Heart right ventricle (tissue), 16 donors: ENCODE measurements at regions not wholly inside any gene's neighbourhood (a gene's known extent, or its start where the extent isn't known, plus 50 kb on each side); places are given as distances from the start of the nearest gene placed in this dataset.
A peak's percentile ranks its signal among the peaks of the same experiment; 100 is the strongest.
"Not testable (repeated sequence)": the region's sequence is repeated elsewhere in the genome, so short reads cannot be mapped to it uniquely, and the experiment has no call there.

Experiments used
- ATAC-seq, 8 donors: fragments of 200-7000 bp; cut with Tn5 transposase; one replicate each; pipeline ENCODE4 v1.9.1; 2020; ENCODE audit warnings: mild to moderate bottlenecking in 8 of 8, moderate library complexity in 8 of 8, moderate number of reproducible peaks in 1 of 8
- DNase-seq, 2 donors: peaks; one replicate each; pipeline ENCODE4 v3.0.0-alpha.2; 2020
- H3K27ac ChIP-seq, 10 donors: fragments of 200-600 bp; sonication (generic) in 2 of 10; one replicate each; pipeline versions ENCODE4 v1.5.0 to v1.8.0; 2020 to 2022; ENCODE audit warnings: mild to moderate bottlenecking in 3 of 10
- H3K27me3 ChIP-seq, 7 donors: fragments of 200-600 bp; one replicate each; pipeline ENCODE4 v1.8.0; 2021 to 2022; ENCODE audit warnings: mild to moderate bottlenecking in 2 of 7
- H3K36me3 ChIP-seq, 9 donors: fragments of 200-600 bp; sonication (generic) in 1 of 9; one replicate each; pipeline versions ENCODE4 v1.5.0 to v1.8.0; 2020 to 2022; ENCODE audit warnings: mild to moderate bottlenecking in 2 of 9
- H3K4me1 ChIP-seq, 9 donors: fragments of 200-600 bp; sonication (generic) in 1 of 9; one replicate each; pipeline versions ENCODE4 v1.5.0 to v1.8.0; 2020 to 2022; ENCODE audit warnings: mild to moderate bottlenecking in 4 of 9
- H3K4me3 ChIP-seq, 10 donors: fragments of 200-600 bp; sonication (generic) in 2 of 10; one replicate each; pipeline versions ENCODE4 v1.5.0 to v1.8.0; 2020 to 2022; ENCODE audit warnings: mild to moderate bottlenecking in 7 of 10, moderate library complexity in 2 of 10
- H3K9me3 ChIP-seq, 11 donors: fragments of 200-600 bp in 10 of 11; sonication (generic) in 2 of 11; one replicate each; pipeline versions ENCODE4 v1.5.0 to v1.8.0; 2013 to 2022; ENCODE audit warnings: mild to moderate bottlenecking in 2 of 11, control low read depth in 1 of 11, moderate library complexity in 1 of 11
- WGBS, 2 donors: extraction: QIAGEN DNeasy Blood & Tissue Kit; methylation state at CpG; one replicate each; pipeline ENCODE4 v1.1.7; 2013; ENCODE audit warnings: inconsistent platforms in 1 of 2; 5-methylcytosine and 5-hydroxymethylcytosine counted together
- intact Hi-C, 10 donors: fragments of 100-400 bp; cut with DNase I; formaldehyde crosslinking; loops; one replicate each; pipeline versions ENCODE4 v1.11.1 to v1.14.2; 2022
- TF ChIP-seq, protein P1 (sequence below), 9 donors: fragments of 200-600 bp; sonication (generic) in 2 of 9; IDR thresholded peaks; one replicate each; pipeline versions ENCODE4 v1.5.0 to v1.8.0; 2021 to 2022; ENCODE audit warnings: antibody characterized with exemption in 9 of 9, mild to moderate bottlenecking in 5 of 9, moderate library complexity in 1 of 9
- donor health status: Arrhythmogenic right ventricular cardiomyopathy.
- donor health status: ischemic (EF 13 %, LVEDD 7.1; RV severe dilation, severe dysfunction).
- donor health status: healthy with polysubstance abuse.
- donor health status: DM: no; HTN: yes; CAD: no.
- donor health status: DM: no; HTN: no; CAD: no.
- donor health status: ischemic (EF 25% LVEDD 6.9; RV normal size, moderate dysfunction).
- donor health status: ischemic (EF 25% LVEDD 5.7; RV mildly dilated, moderate dysfunction).
- donor health status: healthy.
- donor health status: DM: yes; HTN: yes; CAD: no.
- donor health status: Ischemic cardiomyopathy.
- donor health status: ischemic (EF 35%, LVEDD 5.7; RV mildly dilated, moderate dysfunction).
- donor health status: nonischemic (EF 11% LVEDD 7.7; RV severe dilation, severe dysfunction).
- donor health status: DM: yes; HTN: yes; CAD: no.
- donor health status: PGD.
- donor health status: ischemic (EF 29% LVEDD 5.4; RV normal size, mild dysfunction).
- donor health status: nonischemic (EF 23%, LVEDD 6.1; RV moderate dilation, normal function).

DNA sequence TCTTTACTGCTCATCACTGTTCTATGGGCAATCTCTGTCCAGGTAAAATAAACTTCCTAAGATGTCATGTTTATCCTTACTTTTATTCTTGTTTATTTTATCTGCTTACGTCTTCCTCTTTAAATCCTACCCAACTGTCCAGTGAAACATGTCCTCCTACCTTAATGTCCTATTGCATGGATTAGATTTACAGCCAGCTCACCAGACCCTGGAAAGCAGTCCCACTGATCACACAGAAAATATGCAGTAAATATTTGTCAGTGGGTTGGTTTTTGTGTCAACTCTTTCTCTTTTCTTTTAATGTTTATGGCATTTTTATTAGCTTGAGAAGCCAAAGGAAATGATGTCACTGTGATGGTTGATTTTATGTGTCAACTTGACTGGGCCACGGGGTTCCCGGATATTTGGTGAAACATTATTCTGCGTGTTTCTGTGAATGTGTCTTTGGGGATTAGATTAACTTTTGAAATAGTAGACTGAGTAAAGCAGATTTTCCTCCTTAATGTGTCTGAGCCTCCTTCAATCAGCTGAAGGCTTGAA, 258.3 kb downstream of the SRGAP2C start:
- Histone ChIP-seq H3K9me3 (peaks cover 0 to 17% (median 0%) of the 10 kb centered on the region in 11 donors), H3K27me3 (no peaks in the 10 kb centered on the region), H3K36me3 (no peaks in the 10 kb centered on the region), H3K4me3 (no peak overlapping the region), H3K27ac (no peak overlapping the region), H3K4me1 (peaks cover 0 to 10% (median 0%) of the 10 kb centered on the region in 9 donors)
- ATAC-seq (no peak), DNase-seq (no peak)
- intact Hi-C loops, result no loop called here
- TF ChIP-seq, protein P1, sequence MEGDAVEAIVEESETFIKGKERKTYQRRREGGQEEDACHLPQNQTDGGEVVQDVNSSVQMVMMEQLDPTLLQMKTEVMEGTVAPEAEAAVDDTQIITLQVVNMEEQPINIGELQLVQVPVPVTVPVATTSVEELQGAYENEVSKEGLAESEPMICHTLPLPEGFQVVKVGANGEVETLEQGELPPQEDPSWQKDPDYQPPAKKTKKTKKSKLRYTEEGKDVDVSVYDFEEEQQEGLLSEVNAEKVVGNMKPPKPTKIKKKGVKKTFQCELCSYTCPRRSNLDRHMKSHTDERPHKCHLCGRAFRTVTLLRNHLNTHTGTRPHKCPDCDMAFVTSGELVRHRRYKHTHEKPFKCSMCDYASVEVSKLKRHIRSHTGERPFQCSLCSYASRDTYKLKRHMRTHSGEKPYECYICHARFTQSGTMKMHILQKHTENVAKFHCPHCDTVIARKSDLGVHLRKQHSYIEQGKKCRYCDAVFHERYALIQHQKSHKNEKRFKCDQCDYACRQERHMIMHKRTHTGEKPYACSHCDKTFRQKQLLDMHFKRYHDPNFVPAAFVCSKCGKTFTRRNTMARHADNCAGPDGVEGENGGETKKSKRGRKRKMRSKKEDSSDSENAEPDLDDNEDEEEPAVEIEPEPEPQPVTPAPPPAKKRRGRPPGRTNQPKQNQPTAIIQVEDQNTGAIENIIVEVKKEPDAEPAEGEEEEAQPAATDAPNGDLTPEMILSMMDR (IDR thresholded peaks at IDR 0.05), result no peak
- 76 to 83% methylated on average over 4 of the region's 4 CpGs for WGBS, 2 donors

DNA sequence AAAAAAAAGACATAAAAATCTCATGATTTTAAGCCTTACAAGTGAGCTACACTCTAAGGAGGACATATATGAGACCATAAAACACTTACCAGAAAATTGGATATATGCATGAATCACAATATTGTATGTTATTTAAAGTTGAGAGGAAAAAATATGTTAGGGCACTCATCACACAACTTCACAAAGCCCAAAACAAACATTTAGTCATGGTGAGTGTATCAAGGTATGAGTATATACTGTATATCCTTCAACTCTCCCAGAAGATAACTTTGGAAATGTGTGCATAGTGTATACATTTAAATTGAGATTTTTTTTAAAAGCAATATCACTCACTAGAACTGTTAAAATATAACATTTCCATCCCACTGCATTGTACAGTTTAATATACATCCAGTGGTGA, 259.3 kb downstream of the SRGAP2C start:
- ATAC-seq (no peak), DNase-seq (no peak)
- Histone ChIP-seq H3K27ac (no peak overlapping the region), H3K4me3 (no peak overlapping the region), H3K36me3 (no peaks in the 10 kb centered on the region), H3K4me1 (peaks cover 0 to 10% (median 0%) of the 10 kb centered on the region in 9 donors), H3K9me3 (peaks cover 0 to 14% (median 0%) of the 10 kb centered on the region in 11 donors), H3K27me3 (no peaks in the 10 kb centered on the region)
- TF ChIP-seq, protein P1 (IDR thresholded peaks at IDR 0.05), result no peak
- intact Hi-C loops, result no loop called here

DNA sequence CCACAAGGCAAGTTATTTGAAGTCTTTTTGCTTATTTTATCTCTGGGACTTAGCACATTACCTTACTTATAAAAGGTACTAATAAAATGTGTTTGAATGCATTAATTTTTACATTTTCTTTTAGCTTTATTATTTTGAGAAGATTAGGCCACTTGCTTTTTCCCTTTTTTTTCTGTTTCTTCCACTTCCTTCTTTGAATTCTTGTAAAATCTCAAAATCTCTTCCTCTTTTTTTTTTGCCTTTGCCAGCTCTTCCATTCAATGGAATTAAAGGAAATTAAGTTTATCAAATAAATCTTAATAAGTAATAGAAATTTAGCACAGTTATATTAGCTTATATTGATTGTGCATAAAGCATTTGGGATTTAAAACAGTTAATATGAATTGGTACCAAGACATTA, 260.9 kb downstream of the SRGAP2C start:
- no peak for ATAC-seq
- no peak for DNase-seq
- peak overlapping the region in 1 of 10 donors; percentile 54 for H3K27ac ChIP-seq

DNA sequence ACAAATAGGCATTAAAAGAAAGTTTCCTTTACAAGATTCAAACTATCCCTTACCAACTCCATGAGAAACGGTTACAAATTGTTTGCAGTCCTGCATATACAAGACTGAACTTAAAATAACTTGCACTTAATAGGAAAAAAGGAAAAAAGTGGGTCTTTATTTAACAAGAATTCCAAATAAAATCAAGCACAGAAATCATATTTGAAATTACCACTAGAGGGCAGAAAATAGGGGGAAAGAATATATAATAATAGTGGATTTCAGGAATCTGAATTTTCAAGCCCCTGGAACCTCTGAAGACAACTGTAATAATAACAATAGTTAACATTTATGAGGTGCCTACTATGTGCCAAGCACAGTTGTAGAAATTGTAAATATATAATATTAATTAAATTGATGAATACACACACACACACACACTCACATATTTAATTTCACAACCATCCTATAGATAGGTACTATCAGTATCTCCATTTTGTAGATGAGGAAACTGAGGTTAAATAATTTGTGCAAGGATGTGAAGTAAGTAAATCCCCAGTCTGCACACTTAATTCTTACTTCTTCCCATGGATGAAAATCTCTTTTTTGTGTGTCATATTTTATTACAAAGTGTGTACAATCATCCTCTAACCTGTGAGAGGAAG, 262.6 kb downstream of the SRGAP2C start:
- H3K9me3 ChIP-seq, ATAC-seq, DNase-seq, intact Hi-C loops, H3K27ac ChIP-seq, H3K27me3 ChIP-seq, H3K4me3 ChIP-seq, H3K36me3 ChIP-seq: not testable (repeated sequence)
- peaks cover 0 to 10% (median 0%) of the 10 kb centered on the region in 9 donors for H3K4me1 ChIP-seq
- TF ChIP-seq, protein P1 (IDR thresholded peaks at IDR 0.05), result peak in 8 of 9 donors; percentile 15 to 67 (median 57)
- 3 to 10% methylated on average over 1 of the region's 1 CpG for WGBS, 2 donors

More for the DNA sequence above, 260.9 kb downstream of the SRGAP2C start:
- TF ChIP-seq, protein P1 (IDR thresholded peaks at IDR 0.05), result no peak
- no peaks in the 10 kb centered on the region for H3K36me3 ChIP-seq
- no peaks in the 10 kb centered on the region for H3K27me3 ChIP-seq
- peaks cover 0 to 4% (median 0%) of the 10 kb centered on the region in 11 donors for H3K9me3 ChIP-seq
- peaks cover 0 to 10% (median 0%) of the 10 kb centered on the region in 9 donors for H3K4me1 ChIP-seq
- no peak overlapping the region for H3K4me3 ChIP-seq
- intact Hi-C loops, result no loop called here

DNA sequence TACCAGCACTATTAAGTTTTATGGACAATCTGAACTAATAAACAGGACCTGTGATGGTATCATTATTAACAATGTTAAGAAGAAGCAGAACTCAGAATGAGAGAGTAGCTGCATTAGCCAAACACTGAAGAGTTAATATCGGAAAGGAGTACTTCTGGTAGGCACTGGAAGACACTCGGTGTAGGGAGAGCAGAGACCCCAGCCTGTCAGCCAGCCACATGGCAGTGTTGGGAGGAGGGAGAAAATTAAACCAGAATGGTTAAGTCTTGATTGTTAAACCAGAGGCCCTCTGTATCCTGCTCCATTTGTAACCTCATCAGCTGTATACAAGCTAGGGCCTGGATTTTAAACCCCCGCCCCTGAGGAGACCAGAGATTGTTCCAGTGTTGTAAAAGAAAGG, 263.3 kb downstream of the SRGAP2C start:
- H3K4me3 ChIP-seq, H3K27ac ChIP-seq, H3K9me3 ChIP-seq, H3K36me3 ChIP-seq, H3K27me3 ChIP-seq, ATAC-seq, intact Hi-C loops, DNase-seq: not testable (repeated sequence)
- WGBS, 2 donors, result 90 to 92% methylated on average over 3 of the region's 3 CpGs
- peaks cover 0 to 10% (median 0%) of the 10 kb centered on the region in 9 donors for H3K4me1 ChIP-seq
